A549 (cell line): ENCODE measurements at regions not wholly inside any gene's neighbourhood (a gene's known extent, or its start where the extent isn't known, plus 50 kb on each side); places are given as distances from the start of the nearest gene placed in this dataset.

Experiments
- CTCF ChIP-seq: fragments of >200 bp; sonication (Bioruptor Twin); formaldehyde crosslinking; IDR thresholded peaks from 3 replicates; pipeline ENCODE4 v1.5.1; 2016
- HMGXB4 ChIP-seq: fragments of 250-450 bp; sonication (Bioruptor Pico); IDR thresholded peaks from 2 replicates; pipeline ENCODE4 v1.5.0; 2021; ENCODE audit warnings: mild to moderate bottlenecking, moderate library complexity, borderline replicate concordance
- KDM1A ChIP-seq: fragments of 200-600 bp; sonication (generic); IDR thresholded peaks from 2 replicates; pipeline ENCODE4 v1.6.1; 2016; ENCODE audit warnings: low read depth, mild to moderate bottlenecking
- MAX ChIP-seq: IDR thresholded peaks from 2 replicates; pipeline ENCODE4 v1.6.1; 2012
- NR3C1 ChIP-seq: fragments of >200 bp; sonication (Bioruptor Twin); formaldehyde crosslinking; IDR thresholded peaks from 3 replicates; pipeline ENCODE4 v1.6.1; 2017
- PHF8 ChIP-seq: fragments of 200-600 bp; sonication (generic); IDR thresholded peaks from 2 replicates; pipeline ENCODE4 v1.6.1; 2016; ENCODE audit warnings: low read depth, mild to moderate bottlenecking, antibody characterized with exemption, moderate library complexity, borderline replicate concordance
- RFX5 ChIP-seq: fragments of 450-650 bp; IDR thresholded peaks from 2 replicates; pipeline ENCODE4 v1.7.1; 2014; ENCODE audit warnings: antibody characterized with exemption, mild to moderate bottlenecking, moderate library complexity
- SMC3 ChIP-seq: fragments of >200 bp; sonication (Bioruptor Twin); formaldehyde crosslinking; IDR thresholded peaks from 3 replicates; pipeline ENCODE4 v1.6.1; 2018; ENCODE audit warnings: inconsistent platforms
- ZSCAN20 ChIP-seq: fragments of 250-450 bp; sonication (Bioruptor Pico); IDR thresholded peaks from 2 replicates; pipeline ENCODE4 v1.8.0; 2022; ENCODE audit warnings: mild to moderate bottlenecking, moderate library complexity
- TF ChIP-seq, protein P1 (sequence below): fragments of 150-350 bp; IDR thresholded peaks from 2 replicates; pipeline ENCODE4 v1.6.1; 2014; ENCODE audit warnings: low read depth, mild to moderate bottlenecking, low read length

- TF ChIP-seq, protein P1, sequence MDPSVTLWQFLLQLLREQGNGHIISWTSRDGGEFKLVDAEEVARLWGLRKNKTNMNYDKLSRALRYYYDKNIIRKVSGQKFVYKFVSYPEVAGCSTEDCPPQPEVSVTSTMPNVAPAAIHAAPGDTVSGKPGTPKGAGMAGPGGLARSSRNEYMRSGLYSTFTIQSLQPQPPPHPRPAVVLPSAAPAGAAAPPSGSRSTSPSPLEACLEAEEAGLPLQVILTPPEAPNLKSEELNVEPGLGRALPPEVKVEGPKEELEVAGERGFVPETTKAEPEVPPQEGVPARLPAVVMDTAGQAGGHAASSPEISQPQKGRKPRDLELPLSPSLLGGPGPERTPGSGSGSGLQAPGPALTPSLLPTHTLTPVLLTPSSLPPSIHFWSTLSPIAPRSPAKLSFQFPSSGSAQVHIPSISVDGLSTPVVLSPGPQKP = no peak
- TF ChIP-seq SMC3 = no peak
- no peak for TF ChIP-seq NR3C1
- TF ChIP-seq MAX = no peak
- TF ChIP-seq CTCF = no peak
- TF ChIP-seq KDM1A = no peak
- no peak for TF ChIP-seq ZSCAN20
- no peak for TF ChIP-seq RFX5
- TF ChIP-seq HMGXB4 (CRISPR knock-in tag) = no peak
- no peak for TF ChIP-seq PHF8
Observed at GRCh38 chr21:16058896-16059295, 329.1 kb downstream of the USP25 start.
